Calu3 (cell line): ENCODE measurements at regions not wholly inside any gene's neighbourhood (a gene's known extent, or its start where the extent isn't known, plus 50 kb on each side); places are given as distances from the start of the nearest gene placed in this dataset.

Experiments
- BruUV-seq: library from RNA; stranded (reverse); fragments of 400-500 nt; replicated peaks from 2 replicates; lab custom pipeline; 2021; lab: Mats Ljungman, UMichigan
- CTCF ChIA-PET: fragments of 300-600 bp; sonication (Branson Sonifier 250); formaldehyde crosslinking; loops from one replicate; lab custom pipeline; 2022; ENCODE audit warnings: antibody characterized with exemption; lab: Charles Lee
- DNase-seq: peaks from one replicate; pipeline ENCODE4 v3.0.0; 2022
- H3K27ac Mint-ChIP-seq: one replicate; pipeline ENCODE4 v1.8.0; 2022; ENCODE audit warnings: mixed read lengths; ENCODE audit not compliant: unreplicated experiment
- H3K27me3 Mint-ChIP-seq: one replicate; pipeline ENCODE4 v1.8.0; 2022; ENCODE audit warnings: mixed read lengths; ENCODE audit not compliant: unreplicated experiment
- H3K36me3 Mint-ChIP-seq: one replicate; pipeline ENCODE4 v1.8.0; 2022; ENCODE audit warnings: mild to moderate bottlenecking, moderate library complexity, mixed read lengths; ENCODE audit not compliant: insufficient read depth, unreplicated experiment
- H3K4me1 Mint-ChIP-seq: one replicate; pipeline ENCODE4 v1.8.0; 2022; ENCODE audit warnings: mild to moderate bottlenecking, low read depth, mixed read lengths; ENCODE audit not compliant: unreplicated experiment
- H3K4me3 Mint-ChIP-seq: one replicate; pipeline ENCODE4 v1.8.0; 2022; ENCODE audit warnings: mild to moderate bottlenecking, low read depth, moderate library complexity, mixed read lengths; ENCODE audit not compliant: unreplicated experiment
- H3K9me3 Mint-ChIP-seq: one replicate; pipeline ENCODE4 v1.8.0; 2022; ENCODE audit warnings: low read depth, mixed read lengths; ENCODE audit not compliant: unreplicated experiment
- CTCF ChIP-seq: fragments of 200-600 bp; IDR thresholded peaks from one replicate; pipeline ENCODE4 v1.8.0; 2022; ENCODE audit warnings: antibody characterized with exemption; ENCODE audit not compliant: unreplicated experiment
- intact Hi-C: fragments of 100-400 bp; cut with micrococcal nuclease; formaldehyde crosslinking; loops from one replicate; pipeline ENCODE4 v1.10.0; 2022; ENCODE audit not compliant: unreplicated experiment

GRCh38 chr14:94717808-94718207 lies 52.1 kb downstream of the GSC start:
- H3K4me3 Mint-ChIP-seq: no peak overlapping the region
- peaks cover 24% of the 10 kb centered on the region for H3K27me3 Mint-ChIP-seq
- no peak for DNase-seq
- intact Hi-C loops: no loop called here
- no peaks in the 10 kb centered on the region for H3K4me1 Mint-ChIP-seq
- CTCF ChIA-PET: no interaction called here
- H3K36me3 Mint-ChIP-seq: no peaks in the 10 kb centered on the region
- TF ChIP-seq CTCF: no peak
- no peaks in the 10 kb centered on the region for H3K9me3 Mint-ChIP-seq
- no peak overlapping the region for H3K27ac Mint-ChIP-seq
- no TSS peak for BruUV-seq

GRCh38 chr14:94716976-94717375 lies 52.9 kb downstream of the GSC start:
- CTCF ChIA-PET: no interaction called here

GRCh38 chr14:94713115-94713514 lies 56.8 kb downstream of the GSC start:
- Mint-ChIP-seq H3K36me3 (no peaks in the 10 kb centered on the region), H3K27me3 (peaks cover 55% of the 10 kb centered on the region), H3K4me1 (no peaks in the 10 kb centered on the region), H3K9me3 (no peaks in the 10 kb centered on the region), H3K4me3 (no peak overlapping the region), H3K27ac (no peak overlapping the region)
- intact Hi-C loops: no loop called here
- no TSS peak for BruUV-seq
- DNase-seq: no peak
- TF ChIP-seq CTCF: no peak
- CTCF ChIA-PET: no interaction called here

More at GRCh38 chr14:94716976-94717375, 52.9 kb downstream of the GSC start:
- intact Hi-C loops: no loop called here
- no peak overlapping the region for H3K4me3 Mint-ChIP-seq
- H3K9me3 Mint-ChIP-seq: no peaks in the 10 kb centered on the region
- H3K36me3 Mint-ChIP-seq: no peaks in the 10 kb centered on the region
- peaks cover 32% of the 10 kb centered on the region for H3K27me3 Mint-ChIP-seq
- DNase-seq: no peak
- BruUV-seq: no TSS peak
- no peaks in the 10 kb centered on the region for H3K4me1 Mint-ChIP-seq
- H3K27ac Mint-ChIP-seq: no peak overlapping the region
- no peak for TF ChIP-seq CTCF

- CTCF ChIA-PET: no interaction called here
- no peak for TF ChIP-seq CTCF
- no peaks in the 10 kb centered on the region for H3K9me3 Mint-ChIP-seq
- no peak for DNase-seq
- peaks cover 79% of the 10 kb centered on the region for H3K27me3 Mint-ChIP-seq
- no peak overlapping the region for H3K4me3 Mint-ChIP-seq
- H3K4me1 Mint-ChIP-seq: no peaks in the 10 kb centered on the region
- no peaks in the 10 kb centered on the region for H3K36me3 Mint-ChIP-seq
- intact Hi-C loops: no loop called here
- BruUV-seq: no TSS peak
- no peak overlapping the region for H3K27ac Mint-ChIP-seq
Measured at GRCh38 chr14:94710731-94711130, 59.2 kb downstream of the GSC start.
